Kidney epithelial cell (primary cell): ENCODE measurements at regions not wholly inside any gene's neighbourhood (a gene's known extent, or its start where the extent isn't known, plus 50 kb on each side); places are given as distances from the start of the nearest gene placed in this dataset.
"Not testable (repeated sequence)": the region's sequence is repeated elsewhere in the genome, so short reads cannot be mapped to it uniquely, and the experiment has no call there.

Experiments
- DNase-seq: peaks from one replicate; pipeline ENCODE4 v3.0.0-alpha.2; 2010; ENCODE audit warnings: low read depth
- H3K27me3 ChIP-seq: 2 replicates; pipeline ENCODE4 v1.6.0; 2011; ENCODE audit warnings: low read length; ENCODE audit not compliant: control insufficient read depth, insufficient read depth
- H3K36me3 ChIP-seq: 2 replicates; pipeline ENCODE4 v1.5.1; 2011; ENCODE audit warnings: low read length; ENCODE audit not compliant: control insufficient read depth, insufficient read depth
- H3K4me3 ChIP-seq: 2 replicates; pipeline ENCODE4 v1.5.1; 2011; ENCODE audit warnings: low read depth, mild to moderate bottlenecking, control low read depth, low read length
- TF ChIP-seq, protein P1 (sequence below): IDR thresholded peaks from 2 replicates; pipeline ENCODE4 v1.5.1; 2011; ENCODE audit warnings: mild to moderate bottlenecking, moderate library complexity, low read length, control low read depth, inconsistent platforms; ENCODE audit not compliant: insufficient read depth, poor library complexity, severe bottlenecking

DNA sequence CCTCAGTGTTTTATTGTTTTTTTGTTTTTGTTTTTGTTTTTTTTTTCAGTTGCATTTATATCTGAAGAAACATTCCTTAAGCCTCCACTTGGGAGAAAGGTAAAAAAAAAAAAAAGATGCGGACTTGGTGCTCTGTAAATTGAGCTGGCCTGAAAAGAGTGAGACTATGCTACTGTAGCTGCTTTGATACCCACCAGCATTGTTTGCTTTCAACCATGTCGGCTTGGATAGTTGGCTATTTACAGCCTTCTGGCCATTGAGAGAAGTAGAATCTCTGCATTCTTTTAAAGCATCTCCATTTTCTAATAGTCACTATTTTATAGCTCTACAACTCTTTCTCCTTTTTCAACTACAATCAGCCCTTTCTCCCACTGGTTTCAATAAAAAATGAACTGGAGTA lies 149.6 kb downstream of the ZIC4 start:
- no peak for DNase-seq
- Histone ChIP-seq H3K4me3 (no peak overlapping the region), H3K36me3 (no peaks in the 10 kb centered on the region), H3K27me3 (no peaks in the 10 kb centered on the region)
- TF ChIP-seq, protein P1, sequence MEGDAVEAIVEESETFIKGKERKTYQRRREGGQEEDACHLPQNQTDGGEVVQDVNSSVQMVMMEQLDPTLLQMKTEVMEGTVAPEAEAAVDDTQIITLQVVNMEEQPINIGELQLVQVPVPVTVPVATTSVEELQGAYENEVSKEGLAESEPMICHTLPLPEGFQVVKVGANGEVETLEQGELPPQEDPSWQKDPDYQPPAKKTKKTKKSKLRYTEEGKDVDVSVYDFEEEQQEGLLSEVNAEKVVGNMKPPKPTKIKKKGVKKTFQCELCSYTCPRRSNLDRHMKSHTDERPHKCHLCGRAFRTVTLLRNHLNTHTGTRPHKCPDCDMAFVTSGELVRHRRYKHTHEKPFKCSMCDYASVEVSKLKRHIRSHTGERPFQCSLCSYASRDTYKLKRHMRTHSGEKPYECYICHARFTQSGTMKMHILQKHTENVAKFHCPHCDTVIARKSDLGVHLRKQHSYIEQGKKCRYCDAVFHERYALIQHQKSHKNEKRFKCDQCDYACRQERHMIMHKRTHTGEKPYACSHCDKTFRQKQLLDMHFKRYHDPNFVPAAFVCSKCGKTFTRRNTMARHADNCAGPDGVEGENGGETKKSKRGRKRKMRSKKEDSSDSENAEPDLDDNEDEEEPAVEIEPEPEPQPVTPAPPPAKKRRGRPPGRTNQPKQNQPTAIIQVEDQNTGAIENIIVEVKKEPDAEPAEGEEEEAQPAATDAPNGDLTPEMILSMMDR: no peak

DNA sequence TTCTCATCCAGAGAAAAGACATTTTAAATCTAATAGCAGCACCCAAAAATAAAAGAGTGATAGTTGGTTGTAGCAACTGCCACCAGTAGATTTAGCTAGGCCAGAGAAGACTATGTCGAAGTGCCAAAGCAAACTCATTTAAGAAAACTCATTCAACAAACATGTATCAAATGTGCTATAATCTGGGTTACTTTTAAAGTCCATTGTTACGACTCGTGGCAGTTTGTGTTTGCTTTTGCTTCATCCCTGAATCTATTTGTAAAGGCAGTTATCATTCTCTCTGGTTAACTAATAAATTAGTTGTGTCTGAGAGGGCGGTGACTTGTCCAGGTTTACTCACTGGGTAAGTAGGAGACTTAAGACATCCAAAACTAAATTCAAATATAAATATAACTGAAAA lies 159.4 kb downstream of the ZIC4 start:
- H3K4me3 ChIP-seq: no peak overlapping the region
- H3K36me3 ChIP-seq: no peaks in the 10 kb centered on the region
- TF ChIP-seq, protein P1: no peak
- DNase-seq: no peak
- H3K27me3 ChIP-seq: no peaks in the 10 kb centered on the region

DNA sequence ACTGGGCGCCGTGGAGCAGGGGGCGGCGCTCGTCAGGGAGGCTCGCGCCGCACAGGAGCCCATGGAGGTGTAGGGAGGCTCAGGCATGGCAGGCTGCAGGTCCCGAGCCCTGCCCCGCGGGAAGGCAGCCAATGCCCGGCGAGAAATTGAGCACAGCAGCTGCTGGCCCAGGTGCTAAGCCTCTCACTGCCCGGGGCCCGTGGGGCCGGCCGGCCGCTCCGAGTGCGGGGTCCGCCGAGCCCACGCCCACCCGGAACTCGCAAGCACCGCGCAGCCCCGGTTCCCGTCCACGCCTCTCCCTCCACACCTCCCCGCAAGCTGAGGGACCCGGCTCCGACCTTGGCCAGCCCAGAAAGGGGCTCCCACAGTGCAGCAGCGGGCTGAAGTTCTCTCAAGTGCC lies 160.7 kb downstream of the ZIC4 start:
- H3K36me3 ChIP-seq, H3K4me3 ChIP-seq, DNase-seq, H3K27me3 ChIP-seq: not testable (repeated sequence)

DNA sequence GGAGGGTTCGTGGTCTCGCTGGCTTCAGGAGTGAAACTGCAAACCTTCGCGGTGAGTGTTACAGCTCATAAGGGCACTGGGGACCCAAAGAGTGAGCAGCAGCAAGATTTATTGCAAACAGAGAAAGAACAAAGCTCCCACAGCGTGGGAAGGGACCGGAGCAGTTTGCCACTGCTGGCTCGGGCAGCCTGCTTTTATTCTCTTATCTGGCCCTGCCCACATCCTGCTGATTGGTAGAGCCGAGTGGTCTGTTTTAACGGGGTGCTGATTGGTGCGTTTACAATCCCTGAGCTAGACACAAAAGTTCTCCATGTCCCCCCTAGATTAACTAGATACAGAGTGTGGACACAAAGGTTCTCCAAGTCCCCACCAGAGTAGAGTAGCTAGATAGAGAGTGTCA lies 161.3 kb downstream of the ZIC4 start:
- not testable (repeated sequence) for DNase-seq, H3K27me3 ChIP-seq, H3K4me3 ChIP-seq, H3K36me3 ChIP-seq

DNA sequence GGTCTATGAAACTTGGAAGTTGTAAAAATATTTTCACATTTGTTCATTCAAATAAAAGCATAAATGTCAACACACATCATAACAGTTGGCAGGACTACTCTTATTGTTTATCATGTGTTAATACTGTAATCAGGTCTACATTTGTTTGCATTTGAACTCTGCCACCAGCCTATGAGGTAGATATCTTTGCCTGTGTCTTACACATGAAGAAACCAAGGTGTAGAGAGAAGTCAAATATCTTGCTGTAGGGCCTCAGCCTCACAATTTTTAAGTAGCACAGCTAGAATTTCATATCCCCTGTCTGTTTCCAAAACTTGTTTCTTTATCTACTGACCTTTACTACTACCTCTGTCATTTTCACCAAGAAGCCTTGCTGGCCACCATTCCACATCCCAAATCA lies 161.9 kb downstream of the ZIC4 start:
- no peak for DNase-seq
- Histone ChIP-seq H3K27me3 (no peaks in the 10 kb centered on the region), H3K36me3 (no peaks in the 10 kb centered on the region), H3K4me3 (no peak overlapping the region)
- TF ChIP-seq, protein P1: no peak

DNA sequence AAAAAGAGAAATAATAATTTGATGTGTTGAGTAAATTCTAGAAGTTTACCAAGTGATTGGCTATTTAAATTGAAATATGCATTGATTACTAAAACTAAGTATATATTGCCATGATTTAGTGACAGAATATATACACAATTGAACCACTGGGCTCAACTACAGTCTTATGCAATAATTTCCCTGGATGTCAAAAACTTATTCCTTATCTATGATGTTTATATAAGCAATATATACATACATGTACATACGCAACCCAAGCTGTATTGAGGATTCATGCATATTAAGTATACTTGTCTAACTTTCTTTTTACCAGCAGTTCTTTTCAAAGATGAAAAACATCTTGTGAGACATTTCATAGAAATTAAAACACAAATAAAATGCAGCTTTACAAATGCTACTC lies 165.8 kb downstream of the ZIC4 start:
- no peak for DNase-seq
- TF ChIP-seq, protein P1: no peak
- no peaks in the 10 kb centered on the region for H3K27me3 ChIP-seq
- no peak overlapping the region for H3K4me3 ChIP-seq
- H3K36me3 ChIP-seq: no peaks in the 10 kb centered on the region

DNA sequence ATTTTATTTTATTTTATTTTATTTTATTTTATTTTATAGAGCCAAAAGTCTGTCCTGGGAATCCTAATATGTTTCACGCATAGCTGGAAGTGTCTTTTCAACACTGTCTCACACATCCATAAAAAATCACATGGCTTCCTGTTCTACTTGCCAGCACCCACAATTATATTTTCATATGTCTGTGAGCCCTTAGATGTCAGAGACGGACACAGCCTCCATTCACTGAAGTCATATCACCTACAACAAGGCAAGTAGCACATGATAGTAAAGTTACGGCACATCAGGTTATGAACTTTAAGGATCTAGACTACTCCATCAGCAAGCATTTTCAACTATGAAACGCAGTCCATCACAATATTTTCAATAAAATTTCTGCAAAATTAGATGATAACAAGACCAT lies 168.4 kb downstream of the ZIC4 start:
- no peak for DNase-seq
- Histone ChIP-seq H3K36me3 (no peaks in the 10 kb centered on the region), H3K27me3 (no peaks in the 10 kb centered on the region), H3K4me3 (no peak overlapping the region)
- TF ChIP-seq, protein P1: no peak

DNA sequence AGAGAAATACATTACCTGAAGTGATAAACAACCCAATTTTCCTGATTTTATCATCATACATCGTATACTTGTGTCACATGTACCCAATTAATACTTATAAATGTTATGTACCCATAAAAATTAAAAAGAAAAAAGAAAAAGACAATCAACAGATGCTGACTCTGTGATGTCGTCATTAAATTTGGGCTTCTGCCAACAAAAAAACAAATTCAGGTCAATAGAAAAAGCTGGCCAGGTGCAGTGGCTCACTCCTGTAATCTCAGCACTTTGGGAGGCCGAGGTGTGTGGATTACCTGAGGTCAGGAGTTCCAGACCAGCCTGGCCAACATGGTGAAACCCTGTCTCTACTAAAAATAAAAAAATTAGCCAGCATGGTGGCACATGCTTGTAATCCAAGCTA lies 174.4 kb downstream of the ZIC4 start:
- H3K36me3 ChIP-seq, H3K27me3 ChIP-seq, DNase-seq, H3K4me3 ChIP-seq: not testable (repeated sequence)
